Esophagus squamous epithelium (tissue), 4 donors: ENCODE measurements at regions not wholly inside any gene's neighbourhood (a gene's known extent, or its start where the extent isn't known, plus 50 kb on each side); places are given as distances from the start of the nearest gene placed in this dataset.
"Not testable (repeated sequence)": the region's sequence is repeated elsewhere in the genome, so short reads cannot be mapped to it uniquely, and the experiment has no call there.

Experiments used
- CTCF ChIP-seq, 6 experiments: fragments of 450-650 bp in 4 of 6; fragments of 200-600 bp in 2 of 6; sonication (generic) in 2 of 6; IDR thresholded peaks; one replicate each; pipeline ENCODE4 v1.5.1; 2016 to 2019; ENCODE audit warnings: antibody characterized with exemption in 6 of 6, mild to moderate bottlenecking in 4 of 6, moderate library complexity in 4 of 6
- POLR2A ChIP-seq, 4 donors: fragments of 450-650 bp; IDR thresholded peaks; one replicate each; pipeline ENCODE4 v1.6.1; 2017; ENCODE audit warnings: antibody characterized with exemption in 4 of 4, mild to moderate bottlenecking in 4 of 4, moderate library complexity in 3 of 4

- TF ChIP-seq CTCF, POLR2A (IDR thresholded peaks at IDR 0.05): not testable (repeated sequence)
Measured at GRCh38 chr9:2401746-2402145, 219.8 kb upstream of the VLDLR start.
